SK-N-SH (cell line): ENCODE measurements at regions not wholly inside any gene's neighbourhood (a gene's known extent, or its start where the extent isn't known, plus 50 kb on each side); places are given as distances from the start of the nearest gene placed in this dataset.

ENCODE experiments used
- CTCF ChIA-PET: fragments of 300-600, 350-600 bp; formaldehyde crosslinking; extraction: SDS; loops from one replicate; lab custom pipeline; 2021; lab: Yijun Ruan, JAX
- POLR2A ChIA-PET: fragments of 350-600 bp; sonication (Branson Sonifier 250); formaldehyde crosslinking; extraction: SDS; loops from one replicate; lab custom pipeline; 2020; ENCODE audit warnings: antibody characterized with exemption, inconsistent platforms; lab: Yijun Ruan, JAX
- DNase-seq: peaks from one replicate; pipeline ENCODE4 v3.0.0; 2012
- H2AFZ ChIP-seq: fragments of 200-600 bp; sonication (generic); 2 replicates; pipeline ENCODE4 v1.8.1; 2016; ENCODE audit warnings: antibody characterized with exemption, mild to moderate bottlenecking, low read depth
- H3F3A ChIP-seq: fragments of 200-600 bp; sonication (generic); replicated peaks from 2 replicates; pipeline ENCODE3; 2016; ENCODE audit warnings: antibody characterized with exemption, mild to moderate bottlenecking; ENCODE audit not compliant: insufficient read depth
- H3K27ac ChIP-seq, 2 experiments: fragments of 200-500 bp in 1 of 2; fragments of 200-600 bp in 1 of 2; sonication (Bioruptor generic) in 1 of 2; sonication (generic), shearing (Covaris generic) in 1 of 2; 2 replicates each; pipeline versions ENCODE4 v1.5.1 to v1.6.1; 2014 to 2016; ENCODE audit warnings: low read depth in 2 of 2, inconsistent platforms in 1 of 2, low read length in 1 of 2, mild to moderate bottlenecking in 1 of 2, mixed read lengths in 1 of 2
- H3K27me3 ChIP-seq: fragments of 200-600 bp; sonication (generic), shearing (Covaris generic); 2 replicates; pipeline ENCODE4 v1.6.1; 2016; ENCODE audit warnings: mixed run types; ENCODE audit not compliant: insufficient read depth
- H3K36me3 ChIP-seq, 2 experiments: fragments of 200-500 bp in 1 of 2; fragments of 200-600 bp in 1 of 2; sonication (Bioruptor generic) in 1 of 2; sonication (generic) in 1 of 2; replicated peaks in 1 of 2; 2 replicates each; pipeline versions ENCODE3 to v1.5.1; 2014 to 2016; ENCODE audit warnings: low read length in 1 of 2, mild to moderate bottlenecking in 1 of 2; ENCODE audit not compliant: insufficient read depth in 2 of 2, control insufficient read depth in 1 of 2
- H3K4me1 ChIP-seq, 2 experiments: fragments of 200-500 bp in 1 of 2; fragments of 200-600 bp in 1 of 2; sonication (Bioruptor generic) in 1 of 2; sonication (generic), shearing (Covaris generic) in 1 of 2; 2 replicates each; pipeline versions ENCODE4 v1.5.1 to v1.6.1; 2014 to 2016; ENCODE audit warnings: low read depth in 1 of 2, low read length in 1 of 2, mixed run types in 1 of 2; ENCODE audit not compliant: insufficient read depth in 2 of 2, control insufficient read depth in 1 of 2
- H3K4me2 ChIP-seq: fragments of 200-600 bp; sonication (generic), shearing (Covaris generic); 2 replicates; pipeline ENCODE4 v1.6.1; 2017; ENCODE audit warnings: mixed run types
- H3K4me3 ChIP-seq, 2 experiments: fragments of 200-500 bp in 1 of 2; fragments of 200-600 bp in 1 of 2; sonication (Bioruptor generic) in 1 of 2; sonication (generic), shearing (Covaris generic) in 1 of 2; 2 replicates each; pipeline versions ENCODE4 v1.5.1 to v1.8.1; 2014 to 2016; ENCODE audit warnings: low read depth in 2 of 2, inconsistent platforms in 1 of 2, low read length in 1 of 2, mild to moderate bottlenecking in 1 of 2, mixed read lengths in 1 of 2, moderate library complexity in 1 of 2
- H3K79me2 ChIP-seq: fragments of 200-600 bp; sonication (generic); 2 replicates; pipeline ENCODE4 v1.8.1; 2017; ENCODE audit warnings: mild to moderate bottlenecking; ENCODE audit not compliant: insufficient read depth
- H3K9ac ChIP-seq: fragments of 200-600 bp; sonication (generic); 2 replicates; pipeline ENCODE4 v1.6.1; 2017; ENCODE audit warnings: mixed run types
- H3K9me2 ChIP-seq: fragments of 200-600 bp; sonication (generic); 2 replicates; pipeline ENCODE4 v1.6.1; 2017; ENCODE audit warnings: mixed run types
- H3K9me3 ChIP-seq: fragments of 200-600 bp; sonication (generic); 2 replicates; pipeline ENCODE4 v1.6.1; 2017; ENCODE audit warnings: mixed run types, mild to moderate bottlenecking, moderate library complexity
- H4K20me1 ChIP-seq: fragments of 200-600 bp; sonication (generic); 2 replicates; pipeline ENCODE4 v1.6.1; 2017; ENCODE audit warnings: mild to moderate bottlenecking, mixed run types; ENCODE audit not compliant: insufficient read depth
- ELF1 ChIP-seq: IDR thresholded peaks from 2 replicates; pipeline ENCODE4 v1.4.0; 2012
- EP300 ChIP-seq, 2 experiments: IDR thresholded peaks; 2 replicates each; pipeline versions ENCODE4 v1.4.0 to v1.6.1; 2012; ENCODE audit warnings: borderline replicate concordance in 1 of 2, low read depth in 1 of 2, low read length in 1 of 2
- FOXM1 ChIP-seq: IDR thresholded peaks from 2 replicates; pipeline ENCODE4 v1.4.0; 2012; ENCODE audit warnings: low read depth, mild to moderate bottlenecking
- JUND ChIP-seq: IDR thresholded peaks from 2 replicates; pipeline ENCODE4 v1.4.0; 2012
- MEF2A ChIP-seq: IDR thresholded peaks from 2 replicates; pipeline ENCODE4 v1.4.0; 2012; ENCODE audit warnings: low read depth, borderline replicate concordance
- MXI1 ChIP-seq: IDR thresholded peaks from 2 replicates; pipeline ENCODE4 v1.6.1; 2012; ENCODE audit warnings: mild to moderate bottlenecking, low read depth, low read length, improper control_type of control experiment
- NFIC ChIP-seq: IDR thresholded peaks from 2 replicates; pipeline ENCODE4 v1.4.0; 2012; ENCODE audit warnings: borderline replicate concordance
- POLR2AphosphoS5 ChIP-seq: IDR thresholded peaks from 2 replicates; pipeline ENCODE4 v1.6.1; 2012; ENCODE audit warnings: low read depth, low read length
- RCOR1 ChIP-seq: fragments of 150-350 bp; IDR thresholded peaks from 2 replicates; pipeline ENCODE4 v1.6.1; 2017; ENCODE audit warnings: antibody characterized with exemption, low read length
- RFX5 ChIP-seq: IDR thresholded peaks from 2 replicates; pipeline ENCODE4 v1.6.1; 2012; ENCODE audit warnings: mild to moderate bottlenecking, improper control_type of control experiment, low read length
- SIN3A ChIP-seq: IDR thresholded peaks from 2 replicates; pipeline ENCODE4 v1.6.1; 2012; ENCODE audit warnings: low read depth, mild to moderate bottlenecking, low read length, moderate library complexity, borderline replicate concordance
- SMC3 ChIP-seq: IDR thresholded peaks from 2 replicates; pipeline ENCODE4 v1.6.1; 2012; ENCODE audit warnings: low read depth, low read length, improper control_type of control experiment
- TCF12 ChIP-seq: IDR thresholded peaks from 2 replicates; pipeline ENCODE4 v1.4.0; 2012
- TEAD4 ChIP-seq: IDR thresholded peaks from 2 replicates; pipeline ENCODE4 v1.4.0; 2012; ENCODE audit warnings: mild to moderate bottlenecking, borderline replicate concordance; ENCODE audit not compliant: insufficient read depth
- YY1 ChIP-seq: IDR thresholded peaks from 2 replicates; pipeline ENCODE4 v1.4.0; 2012; ENCODE audit warnings: low read depth, mild to moderate bottlenecking
- WGBS: methylation state at CpG from one replicate; pipeline ENCODE4 v1.1.6; 2017; ENCODE audit warnings: low lambda C conversion rate; 5-methylcytosine and 5-hydroxymethylcytosine counted together
- TF ChIP-seq, protein P1 (sequence below): fragments of 150-350 bp; IDR thresholded peaks from 2 replicates; pipeline ENCODE4 v1.6.1; 2016; ENCODE audit warnings: mild to moderate bottlenecking, low read depth, low read length
- TF ChIP-seq, protein P2 (sequence below): IDR thresholded peaks from 2 replicates; pipeline ENCODE4 v1.4.0; 2012; ENCODE audit warnings: low read depth
- TF ChIP-seq, protein P3 (sequence below): fragments of 150-350 bp; IDR thresholded peaks from 2 replicates; pipeline ENCODE4 v1.6.1; 2017; ENCODE audit warnings: antibody characterized with exemption, low read length, low read depth, borderline replicate concordance
- TF ChIP-seq, protein P4 (sequence below): fragments of 200-600 bp; sonication (generic); IDR thresholded peaks from 2 replicates; pipeline ENCODE4 v1.6.1; 2017; ENCODE audit warnings: antibody characterized with exemption, mild to moderate bottlenecking, moderate library complexity

DNA sequence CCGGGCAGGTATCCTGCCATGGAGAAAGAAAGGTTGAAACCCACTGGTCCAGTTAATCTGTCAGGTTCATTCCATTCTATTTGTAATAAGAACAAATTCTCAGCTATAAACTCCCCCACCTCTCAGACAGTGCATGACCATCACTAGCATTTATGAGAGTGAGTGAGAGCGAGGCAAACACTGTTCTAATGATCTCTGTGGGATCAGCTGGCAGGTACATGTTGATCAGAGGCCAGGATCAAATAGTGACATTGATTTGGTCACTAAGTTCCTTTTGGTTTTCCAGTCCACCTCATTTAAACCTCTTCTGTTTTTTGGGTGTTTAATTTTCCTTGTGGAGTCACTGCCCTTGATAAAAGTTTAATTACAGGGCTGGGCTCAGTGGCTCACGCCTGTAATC is 423.1 kb upstream of the CHST9 start:
- ChIA-PET CTCF (interaction anchor here (0.8 to 2.5 kb wide), 10 partner anchors 9 to 715 kb away, joined by 3 to 10 read pairs (median 3); no protein-coding TSS in a partner anchor), POLR2A (no interaction called here)
- H4K20me1 ChIP-seq: no peaks in the 10 kb centered on the region
- no peaks in the 10 kb centered on the region for H3K79me2 ChIP-seq
- no peaks in the 10 kb centered on the region for H3K27me3 ChIP-seq
- H3K27ac ChIP-seq: no peak overlapping the region
- H3K9me3 ChIP-seq: no peaks in the 10 kb centered on the region
- no peak overlapping the region for H2AFZ ChIP-seq
- no peak overlapping the region for H3K9ac ChIP-seq
- WGBS: 80% methylated on average over 3 of the region's 3 CpGs
- H3K4me2 ChIP-seq: no peak overlapping the region
- H3K4me3 ChIP-seq: no peak overlapping the region
- no peaks in the 10 kb centered on the region for H3F3A ChIP-seq
- H3K9me2 ChIP-seq: no peaks in the 10 kb centered on the region
- TF ChIP-seq NFIC: no peak
- TF ChIP-seq JUND: no peak
- TF ChIP-seq, protein P1, sequence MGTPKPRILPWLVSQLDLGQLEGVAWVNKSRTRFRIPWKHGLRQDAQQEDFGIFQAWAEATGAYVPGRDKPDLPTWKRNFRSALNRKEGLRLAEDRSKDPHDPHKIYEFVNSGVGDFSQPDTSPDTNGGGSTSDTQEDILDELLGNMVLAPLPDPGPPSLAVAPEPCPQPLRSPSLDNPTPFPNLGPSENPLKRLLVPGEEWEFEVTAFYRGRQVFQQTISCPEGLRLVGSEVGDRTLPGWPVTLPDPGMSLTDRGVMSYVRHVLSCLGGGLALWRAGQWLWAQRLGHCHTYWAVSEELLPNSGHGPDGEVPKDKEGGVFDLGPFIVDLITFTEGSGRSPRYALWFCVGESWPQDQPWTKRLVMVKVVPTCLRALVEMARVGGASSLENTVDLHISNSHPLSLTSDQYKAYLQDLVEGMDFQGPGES: no peak
- no peak for TF ChIP-seq TCF12
- no peak for TF ChIP-seq TEAD4
- TF ChIP-seq SIN3A: no peak
- TF ChIP-seq, protein P2, sequence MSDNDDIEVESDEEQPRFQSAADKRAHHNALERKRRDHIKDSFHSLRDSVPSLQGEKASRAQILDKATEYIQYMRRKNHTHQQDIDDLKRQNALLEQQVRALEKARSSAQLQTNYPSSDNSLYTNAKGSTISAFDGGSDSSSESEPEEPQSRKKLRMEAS: no peak
- no peak for TF ChIP-seq RFX5
- TF ChIP-seq, protein P3, sequence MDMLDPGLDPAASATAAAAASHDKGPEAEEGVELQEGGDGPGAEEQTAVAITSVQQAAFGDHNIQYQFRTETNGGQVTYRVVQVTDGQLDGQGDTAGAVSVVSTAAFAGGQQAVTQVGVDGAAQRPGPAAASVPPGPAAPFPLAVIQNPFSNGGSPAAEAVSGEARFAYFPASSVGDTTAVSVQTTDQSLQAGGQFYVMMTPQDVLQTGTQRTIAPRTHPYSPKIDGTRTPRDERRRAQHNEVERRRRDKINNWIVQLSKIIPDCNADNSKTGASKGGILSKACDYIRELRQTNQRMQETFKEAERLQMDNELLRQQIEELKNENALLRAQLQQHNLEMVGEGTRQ: no peak
- no peak for TF ChIP-seq SMC3
- no peak for TF ChIP-seq MEF2A
- no peak for TF ChIP-seq EP300 (IDR thresholded peaks at IDR 0.05; ENCODE audit: borderline replicate concordance in 1 of 2, low read depth in 1 of 2, low read length in 1 of 2)
- TF ChIP-seq RCOR1: no peak
- no peak for TF ChIP-seq FOXM1
- no peak for TF ChIP-seq ELF1
- no peak for TF ChIP-seq YY1
- TF ChIP-seq POLR2AphosphoS5: no peak
- TF ChIP-seq, protein P4, sequence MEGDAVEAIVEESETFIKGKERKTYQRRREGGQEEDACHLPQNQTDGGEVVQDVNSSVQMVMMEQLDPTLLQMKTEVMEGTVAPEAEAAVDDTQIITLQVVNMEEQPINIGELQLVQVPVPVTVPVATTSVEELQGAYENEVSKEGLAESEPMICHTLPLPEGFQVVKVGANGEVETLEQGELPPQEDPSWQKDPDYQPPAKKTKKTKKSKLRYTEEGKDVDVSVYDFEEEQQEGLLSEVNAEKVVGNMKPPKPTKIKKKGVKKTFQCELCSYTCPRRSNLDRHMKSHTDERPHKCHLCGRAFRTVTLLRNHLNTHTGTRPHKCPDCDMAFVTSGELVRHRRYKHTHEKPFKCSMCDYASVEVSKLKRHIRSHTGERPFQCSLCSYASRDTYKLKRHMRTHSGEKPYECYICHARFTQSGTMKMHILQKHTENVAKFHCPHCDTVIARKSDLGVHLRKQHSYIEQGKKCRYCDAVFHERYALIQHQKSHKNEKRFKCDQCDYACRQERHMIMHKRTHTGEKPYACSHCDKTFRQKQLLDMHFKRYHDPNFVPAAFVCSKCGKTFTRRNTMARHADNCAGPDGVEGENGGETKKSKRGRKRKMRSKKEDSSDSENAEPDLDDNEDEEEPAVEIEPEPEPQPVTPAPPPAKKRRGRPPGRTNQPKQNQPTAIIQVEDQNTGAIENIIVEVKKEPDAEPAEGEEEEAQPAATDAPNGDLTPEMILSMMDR: no peak
- no peak for TF ChIP-seq MXI1
- no peak for DNase-seq
- H3K36me3 ChIP-seq: no peaks in the 10 kb centered on the region
- peaks cover 0 to 7% of the 10 kb centered on the region in 2 experiments; a peak in 2 of 4 replicates for H3K4me1 ChIP-seq
